DND-41 (cell line): ENCODE measurements at regions not wholly inside any gene's neighbourhood (a gene's known extent, or its start where the extent isn't known, plus 50 kb on each side); places are given as distances from the start of the nearest gene placed in this dataset.

Source experiments
- ATAC-seq: fragments of 200-7000 bp; cut with Tn5 transposase; 3 replicates; pipeline ENCODE4 v1.9.1; 2021; ENCODE audit warnings: low read depth; ENCODE audit not compliant: insufficient read depth
- DNase-seq: peaks from one replicate; pipeline ENCODE4 v3.0.0-alpha.2; 2020
- H2AFZ ChIP-seq: 2 replicates; pipeline ENCODE4 v1.6.0; 2012; ENCODE audit warnings: low read depth, low read length
- H3K27ac ChIP-seq: 2 replicates; pipeline ENCODE4 v1.5.1; 2012; ENCODE audit warnings: low read length, inconsistent platforms
- H3K27me3 ChIP-seq: fragments of 200-600 bp; sonication (generic); 2 replicates; pipeline ENCODE4 v1.6.0; 2012; ENCODE audit warnings: low read length, mild to moderate bottlenecking, inconsistent platforms; ENCODE audit not compliant: insufficient read depth, poor library complexity
- H3K36me3 ChIP-seq: 2 replicates; pipeline ENCODE4 v1.5.1; 2012; ENCODE audit warnings: low read length, inconsistent platforms; ENCODE audit not compliant: insufficient read depth
- H3K4me1 ChIP-seq: 2 replicates; pipeline ENCODE4 v1.5.1; 2012; ENCODE audit warnings: mild to moderate bottlenecking, low read length; ENCODE audit not compliant: insufficient read depth
- H3K4me2 ChIP-seq: 2 replicates; pipeline ENCODE4 v1.6.0; 2012; ENCODE audit warnings: mild to moderate bottlenecking, moderate library complexity, low read length, inconsistent platforms; ENCODE audit not compliant: insufficient read depth
- H3K4me3 ChIP-seq, 2 experiments: fragments of 200-600 bp in 1 of 2; shearing (Covaris generic) in 1 of 2; 2 replicates each; pipeline ENCODE4 v1.5.1; 2012 to 2016; ENCODE audit warnings: inconsistent platforms in 2 of 2, low read length in 2 of 2, mild to moderate bottlenecking in 2 of 2, low read depth in 1 of 2, moderate library complexity in 1 of 2
- H3K79me2 ChIP-seq: 2 replicates; pipeline ENCODE4 v1.6.0; 2012; ENCODE audit warnings: low read length, inconsistent platforms; ENCODE audit not compliant: insufficient read depth
- H3K9ac ChIP-seq: 2 replicates; pipeline ENCODE4 v1.6.0; 2012; ENCODE audit warnings: low read depth, mild to moderate bottlenecking, inconsistent platforms, low read length, moderate library complexity
- H3K9me3 ChIP-seq: 2 replicates; pipeline ENCODE4 v1.5.1; 2012; ENCODE audit warnings: low read length, moderate library complexity, mild to moderate bottlenecking, inconsistent platforms; ENCODE audit not compliant: insufficient read depth, severe bottlenecking
- H4K20me1 ChIP-seq: 2 replicates; pipeline ENCODE4 v1.6.0; 2012; ENCODE audit warnings: low read length; ENCODE audit not compliant: insufficient read depth
- CTCF ChIP-seq: IDR thresholded peaks from 2 replicates; pipeline ENCODE4 v1.5.1; 2012; ENCODE audit warnings: borderline replicate concordance, low read length, moderate library complexity, mild to moderate bottlenecking; ENCODE audit not compliant: poor library complexity, severe bottlenecking; ENCODE audit errors: extremely low read depth
- EZH2 ChIP-seq: IDR thresholded peaks from 3 replicates; pipeline ENCODE4 v1.6.1; 2012; ENCODE audit warnings: borderline replicate concordance, low read depth, mild to moderate bottlenecking, moderate library complexity, low read length, inconsistent platforms; ENCODE audit not compliant: severe bottlenecking

GRCh38 chr10:121317374-121317773, 280.9 kb downstream of the FGFR2 start:
- DNase-seq: no peak

GRCh38 chr10:121322046-121322445, 276.2 kb downstream of the FGFR2 start:
- H3K9me3 ChIP-seq: no peaks in the 10 kb centered on the region
- no peaks in the 10 kb centered on the region for H3K79me2 ChIP-seq
- ATAC-seq (no peak), DNase-seq (no peak)
- no peak overlapping the region for H3K4me2 ChIP-seq
- H3K9ac ChIP-seq: no peak overlapping the region
- peaks cover 3% of the 10 kb centered on the region for H3K27me3 ChIP-seq
- TF ChIP-seq EZH2: no peak
- TF ChIP-seq CTCF: no peak
- no peaks in the 10 kb centered on the region for H3K36me3 ChIP-seq
- no peak overlapping the region for H3K4me3 ChIP-seq
- no peak overlapping the region for H2AFZ ChIP-seq
- no peaks in the 10 kb centered on the region for H3K4me1 ChIP-seq
- H3K27ac ChIP-seq: no peak overlapping the region
- H4K20me1 ChIP-seq: no peaks in the 10 kb centered on the region

More at GRCh38 chr10:121317374-121317773, 280.9 kb downstream of the FGFR2 start:
- Histone ChIP-seq H3K36me3 (no peaks in the 10 kb centered on the region), H3K4me2 (no peak overlapping the region), H3K27ac (no peak overlapping the region), H3K9ac (no peak overlapping the region), H3K27me3 (no peaks in the 10 kb centered on the region), H4K20me1 (no peaks in the 10 kb centered on the region), H2AFZ (no peak overlapping the region), H3K79me2 (no peaks in the 10 kb centered on the region), H3K9me3 (no peaks in the 10 kb centered on the region), H3K4me3 (no peak overlapping the region), H3K4me1 (no peaks in the 10 kb centered on the region)
- TF ChIP-seq EZH2: no peak
- TF ChIP-seq CTCF: no peak
- no peak for ATAC-seq

- H3K36me3 ChIP-seq: no peaks in the 10 kb centered on the region
- no peak overlapping the region for H3K9ac ChIP-seq
- DNase-seq: no peak
- no peaks in the 10 kb centered on the region for H3K4me1 ChIP-seq
- peaks cover 3% of the 10 kb centered on the region for H3K27me3 ChIP-seq
- no peak overlapping the region for H2AFZ ChIP-seq
- H4K20me1 ChIP-seq: no peaks in the 10 kb centered on the region
- no peak overlapping the region for H3K4me2 ChIP-seq
- no peaks in the 10 kb centered on the region for H3K9me3 ChIP-seq
- no peaks in the 10 kb centered on the region for H3K79me2 ChIP-seq
- ATAC-seq: no peak
- H3K4me3 ChIP-seq: no peak overlapping the region
- H3K27ac ChIP-seq: no peak overlapping the region
- TF ChIP-seq CTCF (no peak), EZH2 (no peak)
Measured at GRCh38 chr10:121322776-121323175, 275.5 kb downstream of the FGFR2 start.

GRCh38 chr10:121323443-121323842, 274.8 kb downstream of the FGFR2 start:
- H3K4me2 ChIP-seq: no peak overlapping the region
- H3K4me3 ChIP-seq: no peak overlapping the region
- H4K20me1 ChIP-seq: no peaks in the 10 kb centered on the region
- DNase-seq (no peak), ATAC-seq (no peak)
- no peak overlapping the region for H3K27ac ChIP-seq
- H3K79me2 ChIP-seq: no peaks in the 10 kb centered on the region
- H3K27me3 ChIP-seq: peaks cover 3% of the 10 kb centered on the region
- no peaks in the 10 kb centered on the region for H3K9me3 ChIP-seq
- no peak for TF ChIP-seq CTCF
- no peaks in the 10 kb centered on the region for H3K36me3 ChIP-seq
- no peaks in the 10 kb centered on the region for H3K4me1 ChIP-seq
- no peak overlapping the region for H2AFZ ChIP-seq
- H3K9ac ChIP-seq: no peak overlapping the region
